GM12801 (cell line): ENCODE measurements at regions not wholly inside any gene's neighbourhood (a gene's known extent, or its start where the extent isn't known, plus 50 kb on each side); places are given as distances from the start of the nearest gene placed in this dataset.

Experiments
- CTCF ChIP-seq: IDR thresholded peaks from one replicate; pipeline ENCODE4 v1.5.1; 2011; ENCODE audit warnings: control low read depth; ENCODE audit not compliant: insufficient read length; ENCODE audit errors: extremely low read depth

- TF ChIP-seq CTCF, result no peak
These were observed 133.7 kb downstream of the ANXA2 start for GRCh38 chr15:60264088-60264487.

GRCh38 chr15:60264566-60264965 is 133.2 kb downstream of the ANXA2 start:
- no peak for TF ChIP-seq CTCF

- TF ChIP-seq CTCF, result no peak
These were observed 132.7 kb downstream of the ANXA2 start for GRCh38 chr15:60265057-60265456.

- TF ChIP-seq CTCF, result no peak
These were observed 125.2 kb downstream of the ANXA2 start for GRCh38 chr15:60272623-60273022.

GRCh38 chr15:60275624-60276023 is 122.2 kb downstream of the ANXA2 start:
- no peak for TF ChIP-seq CTCF

- no peak for TF ChIP-seq CTCF
These were observed 118.9 kb downstream of the ANXA2 start for GRCh38 chr15:60278879-60279278.

GRCh38 chr15:60280259-60280658 is 117.5 kb downstream of the ANXA2 start:
- TF ChIP-seq CTCF, result no peak

- no peak for TF ChIP-seq CTCF
These were observed 113.8 kb downstream of the ANXA2 start for GRCh38 chr15:60283936-60284335.
